Astrocyte of the cerebellum (primary cell): ENCODE measurements at regions not wholly inside any gene's neighbourhood (a gene's known extent, or its start where the extent isn't known, plus 50 kb on each side); places are given as distances from the start of the nearest gene placed in this dataset.

Source experiments
- DNase-seq: peaks from one replicate; pipeline ENCODE4 v3.0.0-alpha.2; 2011; ENCODE audit warnings: low read depth
- H3K4me3 ChIP-seq: 2 replicates; pipeline ENCODE4 v1.5.1; 2011; ENCODE audit warnings: mild to moderate bottlenecking, low read depth, low read length, moderate library complexity
- in situ Hi-C: cut with HindIII; loops from 2 replicates; pipeline ENCODE4 v1.10.0; 2017; ENCODE audit warnings: low sequenced_read_pairs
- TF ChIP-seq, protein P1 (sequence below): IDR thresholded peaks from 2 replicates; pipeline ENCODE4 v1.5.1; 2012; ENCODE audit warnings: low read length, low read depth, moderate library complexity, mild to moderate bottlenecking; ENCODE audit errors: missing control alignments

DNA sequence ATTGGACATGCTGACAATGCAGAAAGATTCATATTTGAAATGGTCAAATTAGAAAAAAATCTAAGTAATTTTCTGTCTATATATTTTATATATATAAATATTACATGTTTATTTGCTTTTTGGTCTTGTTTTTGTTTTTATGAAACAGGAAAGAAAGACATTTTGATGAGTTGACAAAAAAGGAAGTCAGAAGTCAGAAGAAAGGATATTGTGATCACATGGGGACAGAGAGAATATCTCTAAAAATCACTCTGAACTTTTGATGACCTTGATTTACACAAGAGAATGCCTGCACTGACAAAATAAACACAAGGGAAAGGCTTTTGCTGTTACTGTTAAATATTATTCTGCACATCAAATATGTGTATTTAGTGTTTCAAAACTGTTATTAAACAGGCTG, 811.2 kb downstream of the SI start:
- DNase-seq, result no peak
- TF ChIP-seq, protein P1, sequence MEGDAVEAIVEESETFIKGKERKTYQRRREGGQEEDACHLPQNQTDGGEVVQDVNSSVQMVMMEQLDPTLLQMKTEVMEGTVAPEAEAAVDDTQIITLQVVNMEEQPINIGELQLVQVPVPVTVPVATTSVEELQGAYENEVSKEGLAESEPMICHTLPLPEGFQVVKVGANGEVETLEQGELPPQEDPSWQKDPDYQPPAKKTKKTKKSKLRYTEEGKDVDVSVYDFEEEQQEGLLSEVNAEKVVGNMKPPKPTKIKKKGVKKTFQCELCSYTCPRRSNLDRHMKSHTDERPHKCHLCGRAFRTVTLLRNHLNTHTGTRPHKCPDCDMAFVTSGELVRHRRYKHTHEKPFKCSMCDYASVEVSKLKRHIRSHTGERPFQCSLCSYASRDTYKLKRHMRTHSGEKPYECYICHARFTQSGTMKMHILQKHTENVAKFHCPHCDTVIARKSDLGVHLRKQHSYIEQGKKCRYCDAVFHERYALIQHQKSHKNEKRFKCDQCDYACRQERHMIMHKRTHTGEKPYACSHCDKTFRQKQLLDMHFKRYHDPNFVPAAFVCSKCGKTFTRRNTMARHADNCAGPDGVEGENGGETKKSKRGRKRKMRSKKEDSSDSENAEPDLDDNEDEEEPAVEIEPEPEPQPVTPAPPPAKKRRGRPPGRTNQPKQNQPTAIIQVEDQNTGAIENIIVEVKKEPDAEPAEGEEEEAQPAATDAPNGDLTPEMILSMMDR, result no peak
- in situ Hi-C loops, result no loop called here
- H3K4me3 ChIP-seq, result no peak overlapping the region

DNA sequence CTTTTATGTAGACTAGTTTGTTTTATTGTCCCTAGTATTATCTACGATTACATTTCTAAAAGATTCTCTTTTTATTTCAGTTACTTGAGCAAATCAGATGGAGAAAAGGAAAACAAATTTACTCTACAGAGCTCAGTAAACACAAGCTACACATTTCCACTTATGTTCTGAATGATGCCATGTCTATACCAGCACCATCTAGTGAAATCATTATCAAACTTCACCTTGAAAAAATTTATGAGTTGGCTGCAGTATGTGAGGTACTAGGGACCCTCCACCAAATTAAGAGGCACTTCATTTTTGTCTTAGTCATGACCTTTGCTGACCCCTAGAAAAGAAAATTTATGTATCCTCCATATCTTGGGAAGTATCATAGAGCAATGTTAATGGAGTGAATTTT, 827.4 kb downstream of the SI start:
- in situ Hi-C loops, result no loop called here
- no peak for DNase-seq
- H3K4me3 ChIP-seq, result no peak overlapping the region
- TF ChIP-seq, protein P1, result no peak

DNA sequence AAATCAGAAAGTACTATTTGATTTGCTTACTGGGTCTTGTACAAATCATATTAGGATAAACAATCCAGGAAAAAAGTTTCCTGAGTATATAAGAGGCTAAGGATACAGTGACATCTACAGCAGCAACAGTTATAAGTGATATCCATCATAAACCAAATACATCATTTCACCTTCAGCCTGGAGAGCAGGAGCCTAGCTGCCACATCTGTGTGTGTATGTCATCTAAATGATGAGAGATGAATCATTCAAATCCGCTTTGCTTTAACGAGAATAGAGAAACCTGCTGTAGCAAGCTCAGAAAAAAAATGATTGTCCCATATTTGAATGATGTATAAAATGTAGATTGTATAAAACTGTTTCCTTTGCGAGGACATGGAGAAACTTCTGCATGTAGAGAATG, 841.4 kb downstream of the SI start:
- no peak overlapping the region for H3K4me3 ChIP-seq
- TF ChIP-seq, protein P1, result no peak
- no peak for DNase-seq
- in situ Hi-C loops, result no loop called here

DNA sequence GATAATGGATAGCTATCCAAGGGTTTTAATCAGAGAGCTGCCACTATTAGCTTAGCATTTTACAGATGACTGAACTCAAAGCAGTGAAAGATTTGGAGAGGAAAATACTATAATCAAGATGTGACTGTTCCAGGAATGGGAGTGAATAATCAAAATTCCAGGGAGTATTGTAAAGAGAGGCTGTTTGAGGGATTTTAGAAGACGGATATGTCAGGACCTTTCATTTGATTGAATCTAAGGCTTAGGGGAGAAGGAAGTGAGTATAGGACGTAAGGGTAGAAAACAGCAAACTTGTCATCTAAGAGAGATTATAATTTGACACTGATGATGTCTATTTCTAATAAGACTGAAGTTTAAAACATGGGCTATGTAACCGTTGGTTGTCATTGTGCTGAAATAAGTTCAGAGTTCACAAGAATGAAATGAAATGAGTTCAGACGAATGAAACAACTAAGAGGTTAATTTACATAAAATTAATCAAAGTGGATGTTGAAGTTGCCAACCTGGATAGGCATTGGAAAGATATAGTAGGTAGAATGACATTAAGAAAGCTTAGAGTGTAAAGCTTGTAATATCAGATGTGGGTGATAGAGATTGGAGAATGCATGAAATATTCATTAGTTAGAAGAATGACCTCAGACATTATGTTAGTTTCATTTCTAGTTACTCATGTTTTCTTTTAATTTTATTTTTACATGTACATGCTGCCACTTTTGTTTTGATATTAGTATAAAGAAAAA, 842.8 kb downstream of the SI start:
- in situ Hi-C loops, result no loop called here
- H3K4me3 ChIP-seq, result no peak overlapping the region
- TF ChIP-seq, protein P1, result no peak
- no peak for DNase-seq

DNA sequence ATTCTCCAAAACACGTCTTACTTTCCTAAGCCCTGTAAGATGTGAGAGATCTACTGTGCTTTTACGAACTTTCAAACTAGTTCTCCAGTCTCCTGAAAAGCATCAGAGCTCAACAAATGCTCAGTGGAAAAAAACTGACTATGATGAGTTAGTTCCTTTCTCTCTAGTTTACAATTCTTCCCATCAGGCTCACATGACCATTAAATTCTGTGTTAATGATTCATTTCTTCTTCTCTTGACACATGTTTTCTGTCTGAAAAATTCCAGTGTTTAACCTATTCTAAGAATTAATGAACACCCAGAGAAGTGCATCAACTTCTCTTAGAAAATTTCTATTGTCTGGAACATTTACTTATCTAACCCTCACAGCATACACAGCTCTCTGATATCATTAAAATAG, 844.3 kb downstream of the SI start:
- no peak for DNase-seq
- TF ChIP-seq, protein P1, result no peak
- no peak overlapping the region for H3K4me3 ChIP-seq
- in situ Hi-C loops, result no loop called here

DNA sequence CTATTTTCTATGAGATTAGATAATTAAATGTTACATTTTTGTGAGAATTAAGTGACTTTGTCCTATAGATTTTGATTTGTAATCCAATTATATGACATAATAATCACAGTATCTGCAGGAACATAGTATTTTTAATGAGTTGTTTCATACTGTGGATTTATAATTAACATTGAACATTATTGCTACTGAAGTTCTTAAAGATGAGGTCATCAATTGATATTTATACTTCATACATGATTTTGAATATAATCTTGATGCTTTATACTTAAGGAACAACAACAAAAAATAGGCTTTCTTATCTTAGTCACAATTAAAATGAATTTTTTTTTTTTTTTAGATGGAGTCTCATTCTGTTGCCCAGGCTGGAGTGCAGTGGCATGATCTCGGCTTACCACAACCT, 846.6 kb downstream of the SI start:
- TF ChIP-seq, protein P1, result no peak
- no peak for DNase-seq
- in situ Hi-C loops, result no loop called here

More for the DNA sequence above, 846.6 kb downstream of the SI start:
- no peak overlapping the region for H3K4me3 ChIP-seq
